Vagina (tissue), 2 donors: ENCODE measurements at regions not wholly inside any gene's neighbourhood (a gene's known extent, or its start where the extent isn't known, plus 50 kb on each side); places are given as distances from the start of the nearest gene placed in this dataset.

ENCODE experiments used
- DNase-seq, 2 donors: peaks; one replicate each; pipeline ENCODE4 v3.0.0-alpha.2; 2017; ENCODE audit errors: extremely low spot score in 2 of 2
- H3K27ac ChIP-seq: fragments of 200-600 bp; sonication (generic); one replicate; pipeline ENCODE4 v1.5.1; 2019
- H3K27me3 ChIP-seq: fragments of 200-600 bp; sonication (generic); one replicate; pipeline ENCODE4 v1.5.1; 2019
- H3K36me3 ChIP-seq, 2 donors: fragments of 200-600 bp; sonication (generic); one replicate each; pipeline ENCODE4 v1.5.1; 2017 to 2019
- H3K4me1 ChIP-seq: fragments of 200-600 bp; sonication (generic); one replicate; pipeline ENCODE4 v1.5.1; 2019
- H3K4me3 ChIP-seq, 2 donors: fragments of 200-600 bp; sonication (generic); 1 replicate in 1 of 2; 2 replicates in 1 of 2; pipeline ENCODE4 v1.5.1; 2016 to 2019
- H3K9me3 ChIP-seq: fragments of 200-600 bp; sonication (generic); one replicate; pipeline ENCODE4 v1.5.1; 2019
- CTCF ChIP-seq, 3 experiments: fragments of 450-650 bp in 2 of 3; fragments of 200-600 bp in 1 of 3; sonication (generic) in 1 of 3; IDR thresholded peaks; one replicate each; pipeline ENCODE4 v1.5.1; 2017 to 2019; ENCODE audit warnings: antibody characterized with exemption in 3 of 3, mild to moderate bottlenecking in 2 of 3, moderate library complexity in 2 of 3
- POLR2A ChIP-seq, 2 donors: fragments of 450-650 bp; IDR thresholded peaks; one replicate each; pipeline ENCODE4 v1.6.1; 2017; ENCODE audit warnings: antibody characterized with exemption in 2 of 2, mild to moderate bottlenecking in 2 of 2, moderate library complexity in 2 of 2
- POLR2AphosphoS5 ChIP-seq, 2 donors: sonication (generic); formaldehyde crosslinking; IDR thresholded peaks; one replicate each; pipeline ENCODE4 v1.9.0; 2017; ENCODE audit warnings: antibody characterized with exemption in 2 of 2, mild to moderate bottlenecking in 2 of 2, low read depth in 1 of 2; ENCODE audit not compliant: insufficient read depth in 1 of 2
- intact Hi-C: fragments of 100-400 bp; cut with DNase I; formaldehyde crosslinking; loops from one replicate; pipeline ENCODE4 v1.15.1; 2023

- Histone ChIP-seq H3K9me3 (no peaks in the 10 kb centered on the region), H3K4me3 (no peak overlapping the region), H3K4me1 (no peaks in the 10 kb centered on the region), H3K27ac (no peak overlapping the region), H3K36me3 (no peaks in the 10 kb centered on the region), H3K27me3 (no peaks in the 10 kb centered on the region)
- intact Hi-C loops, result no loop called here
- TF ChIP-seq POLR2A (IDR thresholded peaks at IDR 0.05), result no peak
- TF ChIP-seq POLR2AphosphoS5 (IDR thresholded peaks at IDR 0.05; ENCODE audit: insufficient read depth in 1 of 2, low read depth in 1 of 2), result no peak
- no peak for TF ChIP-seq CTCF (IDR thresholded peaks at IDR 0.05)
- no peak for DNase-seq
Measured at GRCh38 chr1:5734414-5734813, 257.8 kb downstream of the NPHP4 start.

GRCh38 chr1:5733596-5733995, 258.6 kb downstream of the NPHP4 start:
- Histone ChIP-seq H3K36me3 (no peaks in the 10 kb centered on the region), H3K4me3 (no peak overlapping the region), H3K4me1 (no peaks in the 10 kb centered on the region), H3K27ac (no peak overlapping the region), H3K9me3 (no peaks in the 10 kb centered on the region), H3K27me3 (no peaks in the 10 kb centered on the region)
- intact Hi-C loops, result no loop called here
- DNase-seq, result no peak
- TF ChIP-seq POLR2AphosphoS5 (IDR thresholded peaks at IDR 0.05; ENCODE audit: insufficient read depth in 1 of 2, low read depth in 1 of 2) (no peak), CTCF (IDR thresholded peaks at IDR 0.05) (no peak), POLR2A (IDR thresholded peaks at IDR 0.05) (no peak)

DNA sequence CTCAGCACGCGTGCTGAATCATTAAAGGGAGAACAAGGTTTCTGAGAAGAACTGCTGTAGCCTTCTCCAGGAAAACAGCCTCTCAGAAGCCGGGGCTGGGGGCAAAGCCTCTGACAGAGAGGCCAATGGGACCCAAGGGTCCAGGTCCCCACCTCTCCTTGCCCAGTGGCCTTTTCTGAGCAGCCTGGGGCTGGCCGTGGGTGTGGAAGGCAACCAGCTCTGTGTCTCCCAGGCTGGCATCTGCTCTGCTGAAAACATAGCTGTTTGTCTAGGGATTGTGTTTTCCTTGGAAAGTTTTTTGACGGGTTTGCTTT, 261.2 kb downstream of the NPHP4 start:
- intact Hi-C loops, result no loop called here
- Histone ChIP-seq H3K4me3 (no peak overlapping the region), H3K27me3 (no peaks in the 10 kb centered on the region), H3K36me3 (no peaks in the 10 kb centered on the region), H3K9me3 (no peaks in the 10 kb centered on the region), H3K27ac (no peak overlapping the region), H3K4me1 (no peaks in the 10 kb centered on the region)
- no peak for TF ChIP-seq POLR2AphosphoS5 (IDR thresholded peaks at IDR 0.05; ENCODE audit: insufficient read depth in 1 of 2, low read depth in 1 of 2)
- no peak for DNase-seq

- no peaks in the 10 kb centered on the region for H3K9me3 ChIP-seq
- H3K4me3 ChIP-seq, result no peak overlapping the region
- no peaks in the 10 kb centered on the region for H3K27me3 ChIP-seq
- DNase-seq, result no peak
- intact Hi-C loops, result no loop called here
- no peaks in the 10 kb centered on the region for H3K4me1 ChIP-seq
- no peak for TF ChIP-seq POLR2A (IDR thresholded peaks at IDR 0.05)
- TF ChIP-seq POLR2AphosphoS5 (IDR thresholded peaks at IDR 0.05; ENCODE audit: insufficient read depth in 1 of 2, low read depth in 1 of 2), result no peak
- TF ChIP-seq CTCF (IDR thresholded peaks at IDR 0.05), result no peak
- no peaks in the 10 kb centered on the region for H3K36me3 ChIP-seq
- no peak overlapping the region for H3K27ac ChIP-seq
Measured at GRCh38 chr1:5730272-5731109, 261.7 kb downstream of the NPHP4 start.

GRCh38 chr1:5729636-5730145, 262.5 kb downstream of the NPHP4 start:
- no peaks in the 10 kb centered on the region for H3K4me1 ChIP-seq
- no peaks in the 10 kb centered on the region for H3K36me3 ChIP-seq
- no peaks in the 10 kb centered on the region for H3K9me3 ChIP-seq
- no peak overlapping the region for H3K27ac ChIP-seq
- no peaks in the 10 kb centered on the region for H3K27me3 ChIP-seq
- no peak for TF ChIP-seq POLR2A (IDR thresholded peaks at IDR 0.05)
- no peak for TF ChIP-seq CTCF (IDR thresholded peaks at IDR 0.05)
- TF ChIP-seq POLR2AphosphoS5 (IDR thresholded peaks at IDR 0.05; ENCODE audit: insufficient read depth in 1 of 2, low read depth in 1 of 2), result no peak
- intact Hi-C loops, result no loop called here
- no peak for DNase-seq
- H3K4me3 ChIP-seq, result no peak overlapping the region
